ENCODE measurements at regions not wholly inside any gene's neighbourhood (a gene's known extent, or its start where the extent isn't known, plus 50 kb on each side); places are given as distances from the start of the nearest gene placed in this dataset.
"Not testable (repeated sequence)": the region's sequence is repeated elsewhere in the genome, so short reads cannot be mapped to it uniquely, and the experiment has no call there.

- TF ChIP-seq TAF1 (IDR thresholded peaks at IDR 0.05; ENCODE audit: low read depth, low read length); POLR2A (IDR thresholded peaks at IDR 0.05; ENCODE audit: low read depth, low read length); POLR2AphosphoS5 (IDR thresholded peaks at IDR 0.05; ENCODE audit: low read depth, low read length); SPI1 (IDR thresholded peaks at IDR 0.05; ENCODE audit: low read depth, low read length); POU2F2 (IDR thresholded peaks at IDR 0.05; ENCODE audit: low read depth, low read length); PAX5 (IDR thresholded peaks at IDR 0.05; ENCODE audit: insufficient read depth, low read length, severe bottlenecking): not testable (repeated sequence)
These were observed 222.7 kb upstream of the SEMA3C start for GRCh38 chr7:81141257-81142205.
